ENCODE measurements at regions not wholly inside any gene's neighbourhood (a gene's known extent, or its start where the extent isn't known, plus 50 kb on each side); places are given as distances from the start of the nearest gene placed in this dataset.
A peak's percentile ranks its signal among the peaks of the same experiment; 100 is the strongest.

DNA sequence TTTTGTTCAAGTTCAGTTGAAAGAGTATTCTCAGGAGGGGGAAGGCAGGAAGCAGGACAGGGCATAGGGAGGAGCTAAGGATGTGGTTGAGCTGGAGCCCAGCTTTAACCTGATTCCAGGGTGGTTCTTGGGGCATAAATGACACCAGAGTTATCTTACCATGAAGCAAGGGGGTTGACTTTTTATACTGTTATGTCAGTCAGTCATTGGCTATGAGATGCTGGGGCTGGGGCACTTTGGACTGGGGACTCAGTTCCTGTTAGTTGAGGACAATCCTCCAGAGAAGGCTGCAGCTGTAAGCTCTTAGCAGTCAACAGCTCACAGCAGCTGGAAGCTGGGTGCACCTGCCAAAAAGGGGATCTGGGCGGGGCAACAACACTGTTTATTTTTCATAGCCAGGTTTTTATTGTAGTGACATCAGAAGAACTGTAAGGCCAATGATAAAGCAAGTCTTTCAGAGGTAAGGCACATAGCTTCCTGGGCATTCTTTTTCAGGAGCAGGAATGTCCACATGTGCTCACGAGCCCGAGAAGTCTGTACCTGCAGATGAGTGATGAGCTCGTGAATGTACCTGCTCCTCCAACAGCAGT lies 78.5 kb downstream of the MID1IP1 start (continued):
- TF ChIP-seq REST (IDR thresholded peaks at IDR 0.05; ENCODE audit: low read depth), result no peak
- TF ChIP-seq POLR2A (IDR thresholded peaks at IDR 0.05; ENCODE audit: borderline replicate concordance, extremely low read depth, insufficient read depth, insufficient read length), result no peak
- no peak for TF ChIP-seq YY1 (IDR thresholded peaks at IDR 0.05; ENCODE audit: extremely low read depth, insufficient replicate concordance, low read depth, low read length)
- no peak for TF ChIP-seq FOSL1 (IDR thresholded peaks at IDR 0.05; ENCODE audit: low read depth)
- TF ChIP-seq POLR2AphosphoS5 (IDR thresholded peaks at IDR 0.05; ENCODE audit: low read depth, low read length), result no peak
- TF ChIP-seq, protein P1, sequence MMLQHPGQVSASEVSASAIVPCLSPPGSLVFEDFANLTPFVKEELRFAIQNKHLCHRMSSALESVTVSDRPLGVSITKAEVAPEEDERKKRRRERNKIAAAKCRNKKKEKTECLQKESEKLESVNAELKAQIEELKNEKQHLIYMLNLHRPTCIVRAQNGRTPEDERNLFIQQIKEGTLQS (IDR thresholded peaks at IDR 0.05), result no peak
- no peak for TF ChIP-seq MAX (IDR thresholded peaks at IDR 0.05)
- TF ChIP-seq TCF7L2 (IDR thresholded peaks at IDR 0.05; ENCODE audit: borderline replicate concordance, extremely low read depth, insufficient read depth, insufficient read length), result no peak
- TF ChIP-seq EZH2 (IDR thresholded peaks at IDR 0.05), result no peak
- no peak for TF ChIP-seq CBX3 (IDR thresholded peaks at IDR 0.05; ENCODE audit: low read depth)

GRCh38 chrX:38880296-38880854 lies 79.1 kb downstream of the MID1IP1 start:
- H3K27ac ChIP-seq (ENCODE audit: low read depth, low read length), result no peak overlapping the region
- H3K79me2 ChIP-seq (ENCODE audit: insufficient read depth, low read length), result no peaks in the 10 kb centered on the region
- no peaks in the 10 kb centered on the region for H3K9me2 ChIP-seq (ENCODE audit: insufficient read depth)
- H3K9ac ChIP-seq (ENCODE audit: low read length), result no peak overlapping the region
- no TSS peak for BruUV-seq (replicated peaks)
- H3K27me3 ChIP-seq (ENCODE audit: insufficient read depth, low read length), result no peaks in the 10 kb centered on the region
- H3K36me3 ChIP-seq (ENCODE audit: control insufficient read depth in 1 of 2, insufficient read depth in 2 of 2, low read length in 2 of 2), result no peaks in the 10 kb centered on the region
- no peaks in the 10 kb centered on the region for H3K9me3 ChIP-seq (ENCODE audit: control insufficient read depth in 1 of 2, insufficient read depth in 1 of 2, low read depth in 1 of 2, low read length in 2 of 2)
- peak overlapping the region; percentile 9 for H2AFZ ChIP-seq (ENCODE audit: low read depth, low read length, poor library complexity, severe bottlenecking)
- CTCF ChIA-PET, result no interaction called here
- peak overlapping the region; percentile 42 for H3K4me2 ChIP-seq (ENCODE audit: low read length)
- RAD21 ChIA-PET (ENCODE audit: low non-redundant PET in 1 of 2, low total read pairs in 2 of 2, uncharacterized antibody in 2 of 2, unreplicated experiment in 2 of 2), result no interaction called here
- peaks cover 0 to 25% of the 10 kb centered on the region in 2 experiments; a peak in 2 of 4 replicates for H3K4me1 ChIP-seq (ENCODE audit: control insufficient read depth in 1 of 2, insufficient read depth in 2 of 2, low read length in 2 of 2)
- ATAC-seq (peak; percentile 69; the same call in 1 of the 2 replicates), DNase-seq (ENCODE audit: low read depth, low spot score) (no peak)
- POLR2A ChIA-PET, result interaction anchor here (1.0 to 1.1 kb wide), 2 partner anchors 11 to 74 kb away, joined by 3 to 4 read pairs; no protein-coding TSS in a partner anchor
- H4K20me1 ChIP-seq (ENCODE audit: insufficient read depth), result no peaks in the 10 kb centered on the region
- intact Hi-C loops (cut with micrococcal nuclease), result no loop called here
- H3K4me3 ChIP-seq (replicated peaks in 1 of 2; ENCODE audit: low read depth in 1 of 2, low read length in 2 of 2), result no peak overlapping the region
- TF ChIP-seq SRF (IDR thresholded peaks at IDR 0.05; ENCODE audit: low read depth) (no peak), ELF1 (IDR thresholded peaks at IDR 0.05; ENCODE audit: borderline replicate concordance, low read depth) (peak; percentile 31; the same call in 1 of the 2 replicates), SIN3A (IDR thresholded peaks at IDR 0.05; ENCODE audit: low read depth) (no peak), CEBPB (IDR thresholded peaks at IDR 0.05; ENCODE audit: low read depth) (no peak), REST (IDR thresholded peaks at IDR 0.05; ENCODE audit: low read depth) (no peak), TCF7L2 (IDR thresholded peaks at IDR 0.05; ENCODE audit: borderline replicate concordance, extremely low read depth, insufficient read depth, insufficient read length) (no peak), EZH2 (IDR thresholded peaks at IDR 0.05) (no peak), FOSL1 (IDR thresholded peaks at IDR 0.05; ENCODE audit: low read depth) (no peak), JUND (IDR thresholded peaks at IDR 0.05) (peak; percentile 18; the same call in 1 of the 2 replicates), POLR2A (IDR thresholded peaks at IDR 0.05; ENCODE audit: borderline replicate concordance, extremely low read depth, insufficient read depth, insufficient read length) (no peak), MAX (IDR thresholded peaks at IDR 0.05) (no peak), POLR2AphosphoS5 (IDR thresholded peaks at IDR 0.05; ENCODE audit: low read depth, low read length) (no peak)

Measured in HCT116 (cell line).